Endothelial cell of umbilical vein (primary cell): ENCODE measurements at regions not wholly inside any gene's neighbourhood (a gene's known extent, or its start where the extent isn't known, plus 50 kb on each side); places are given as distances from the start of the nearest gene placed in this dataset.

Experiments
- BruUV-seq: library from RNA; stranded (reverse); fragments of 400-500 nt; replicated peaks from 2 replicates; lab custom pipeline; 2021; lab: Mats Ljungman, UMichigan
- CTCF ChIA-PET: fragments of 300-600, 350-600 bp; sonication (Branson Sonifier 250); formaldehyde crosslinking; loops from one replicate; lab custom pipeline; 2021; ENCODE audit warnings: antibody characterized with exemption, inconsistent platforms; lab: Charles Lee
- POLR2A ChIA-PET: fragments of 300-600, 350-600 bp; sonication (Branson Sonifier 250); formaldehyde crosslinking; loops from one replicate; lab custom pipeline; 2021; ENCODE audit warnings: antibody characterized with exemption, inconsistent platforms; lab: Charles Lee
- DNase-seq: peaks from one replicate; pipeline ENCODE4 v3.0.0-alpha.2; 2011; ENCODE audit warnings: low read depth, low spot score
- FAIRE-seq: peaks from 2 replicates; lab custom pipeline; 2011; peaks lifted over from hg19 to GRCh38; lab: Jason Lieb, UNC
- H2AFZ ChIP-seq: 2 replicates; pipeline ENCODE4 v1.6.0; 2012; ENCODE audit warnings: low read depth, low read length, control low read depth, inconsistent platforms
- H3K27ac ChIP-seq: 2 replicates; pipeline ENCODE4 v1.5.1; 2011; ENCODE audit warnings: low read depth, mild to moderate bottlenecking, control low read depth, low read length, moderate library complexity; ENCODE audit not compliant: insufficient read depth
- H3K27me3 ChIP-seq, 2 experiments: 2 replicates each; pipeline versions ENCODE4 v1.6.0 to v1.6.1; 2011; ENCODE audit warnings: low read length in 2 of 2, mixed read lengths in 1 of 2; ENCODE audit not compliant: control insufficient read depth in 2 of 2, insufficient read depth in 2 of 2
- H3K36me3 ChIP-seq, 2 experiments: 2 replicates in 1 of 2; 3 replicates in 1 of 2; pipeline ENCODE4 v1.5.1; 2011; ENCODE audit warnings: low read length in 2 of 2, mild to moderate bottlenecking in 1 of 2, moderate library complexity in 1 of 2; ENCODE audit not compliant: control insufficient read depth in 2 of 2, insufficient read depth in 2 of 2; ENCODE audit errors: extremely low read depth in 1 of 2
- H3K4me1 ChIP-seq: 3 replicates; pipeline ENCODE4 v1.5.1; 2011; ENCODE audit warnings: mild to moderate bottlenecking, low read length; ENCODE audit not compliant: control insufficient read depth, insufficient read depth; ENCODE audit errors: extremely low read depth
- H3K4me2 ChIP-seq: 2 replicates; pipeline ENCODE4 v1.6.1; 2011; ENCODE audit warnings: low read length, control low read depth, mixed read lengths; ENCODE audit not compliant: insufficient read depth
- H3K4me3 ChIP-seq, 3 experiments: fragments of 200-600 bp in 1 of 3; sonication (generic), shearing (Covaris generic) in 1 of 3; replicated peaks in 1 of 3; 2 replicates each; pipeline ENCODE4 v1.5.1; 2011 to 2016; ENCODE audit warnings: control low read depth in 3 of 3, low read length in 3 of 3, mild to moderate bottlenecking in 2 of 3, inconsistent platforms in 1 of 3, low read depth in 1 of 3, moderate library complexity in 1 of 3; ENCODE audit not compliant: insufficient read depth in 1 of 3
- H3K79me2 ChIP-seq: 2 replicates; pipeline ENCODE4 v1.6.0; 2012; ENCODE audit warnings: low read length, inconsistent platforms; ENCODE audit not compliant: control insufficient read depth, insufficient read depth
- H3K9ac ChIP-seq: replicated peaks from 2 replicates; pipeline ENCODE3; 2011; ENCODE audit warnings: low read length, control low read depth; ENCODE audit not compliant: insufficient read depth; ENCODE audit errors: extremely low read depth
- H3K9me1 ChIP-seq: replicated peaks from 3 replicates; pipeline ENCODE4 v1.6.0; 2011; ENCODE audit warnings: mild to moderate bottlenecking, low read length; ENCODE audit not compliant: control insufficient read depth, insufficient read depth; ENCODE audit errors: extremely low read depth
- H3K9me3 ChIP-seq: replicated peaks from 2 replicates; pipeline ENCODE4 v1.5.1; 2012; ENCODE audit warnings: low read length, inconsistent platforms; ENCODE audit not compliant: control insufficient read depth, insufficient read depth
- H4K20me1 ChIP-seq: replicated peaks from 2 replicates; pipeline ENCODE3; 2011; ENCODE audit warnings: mild to moderate bottlenecking, low read length; ENCODE audit not compliant: control insufficient read depth, insufficient read depth; ENCODE audit errors: extremely low read depth
- CTCF ChIP-seq, 2 donors: IDR thresholded peaks; 1 replicate in 1 of 2; 2 replicates in 1 of 2; pipeline ENCODE4 v1.5.1; 2011; ENCODE audit warnings: low read length in 2 of 2, mild to moderate bottlenecking in 2 of 2, moderate library complexity in 2 of 2, control low read depth in 1 of 2, inconsistent platforms in 1 of 2, low read depth in 1 of 2; ENCODE audit not compliant: insufficient read depth in 1 of 2; ENCODE audit errors: extremely low read depth in 1 of 2
- EZH2 ChIP-seq: IDR thresholded peaks from 2 replicates; pipeline ENCODE4 v1.6.1; 2012; ENCODE audit warnings: borderline replicate concordance, low read depth, mild to moderate bottlenecking, moderate library complexity, low read length, inconsistent platforms; ENCODE audit not compliant: severe bottlenecking
- FOS ChIP-seq: IDR thresholded peaks from 2 replicates; pipeline ENCODE4 v1.6.1; 2011; ENCODE audit warnings: mild to moderate bottlenecking, low read length, moderate library complexity, borderline replicate concordance; ENCODE audit not compliant: insufficient read depth
- GATA2 ChIP-seq: IDR thresholded peaks from 2 replicates; pipeline ENCODE4 v1.7.0; 2011; ENCODE audit warnings: low read depth, mild to moderate bottlenecking, moderate library complexity, mixed read lengths, low read length; ENCODE audit not compliant: insufficient read length, insufficient read depth
- JUN ChIP-seq: IDR thresholded peaks from 2 replicates; pipeline ENCODE4 v1.6.1; 2011; ENCODE audit warnings: borderline replicate concordance, low read depth; ENCODE audit not compliant: insufficient read length, insufficient read depth
- MYC ChIP-seq: IDR thresholded peaks from one replicate; pipeline ENCODE4 v1.6.1; 2011; ENCODE audit warnings: mild to moderate bottlenecking, low read depth, low read length
- POLR2A ChIP-seq: IDR thresholded peaks from 2 replicates; pipeline ENCODE4 v1.6.1; 2012; ENCODE audit warnings: low read depth, mild to moderate bottlenecking, control low read depth, low read length
- POLR2AphosphoS5 ChIP-seq: IDR thresholded peaks from 2 replicates; pipeline ENCODE4 v1.6.1; 2012; ENCODE audit warnings: low read depth, mild to moderate bottlenecking, control low read depth, low read length, moderate library complexity; ENCODE audit not compliant: insufficient read depth
- dilution Hi-C: fragments of 300-500 bp; cut with MboI; formaldehyde crosslinking; loops from one replicate; pipeline ENCODE4 v1.15.0; 2019; ENCODE audit warnings: low sequenced_read_pairs; ENCODE audit not compliant: extremely low pct_ligation_motif_present
- intact Hi-C: fragments of 100-400 bp; cut with micrococcal nuclease; formaldehyde crosslinking; loops from one replicate; pipeline ENCODE4 v1.10.0; 2022
- TF ChIP-seq, protein P1 (sequence below): IDR thresholded peaks from 2 replicates; pipeline ENCODE4 v1.6.1; 2011; ENCODE audit not compliant: insufficient read depth, insufficient read length

GRCh38 chr11:134519788-134520187 is 107.7 kb upstream of the B3GAT1 start:
- Histone ChIP-seq H3K4me1 (no peaks in the 10 kb centered on the region), H3K9me3 (no peaks in the 10 kb centered on the region), H3K27ac (no peak overlapping the region), H3K4me3 (no peak overlapping the region), H3K4me2 (no peak overlapping the region), H3K27me3 (no peaks in the 10 kb centered on the region), H3K79me2 (no peaks in the 10 kb centered on the region), H3K9ac (no peak overlapping the region), H3K36me3 (no peaks in the 10 kb centered on the region), H2AFZ (no peak overlapping the region), H3K9me1 (no peaks in the 10 kb centered on the region), H4K20me1 (no peaks in the 10 kb centered on the region)
- ChIA-PET CTCF (no interaction called here), POLR2A (no interaction called here)
- intact Hi-C loops (no loop called here), dilution Hi-C loops (no loop called here)
- FAIRE-seq (no peak), DNase-seq (no peak)
- TF ChIP-seq GATA2 (no peak), MYC (no peak), POLR2A (no peak), POLR2AphosphoS5 (no peak), EZH2 (no peak), FOS (no peak), JUN (no peak), CTCF (IDR thresholded peaks at IDR 0.05; ENCODE audit: extremely low read depth in 1 of 2, insufficient read depth in 1 of 2, low read depth in 1 of 2, low read length in 2 of 2) (no peak)
- TF ChIP-seq, protein P1, sequence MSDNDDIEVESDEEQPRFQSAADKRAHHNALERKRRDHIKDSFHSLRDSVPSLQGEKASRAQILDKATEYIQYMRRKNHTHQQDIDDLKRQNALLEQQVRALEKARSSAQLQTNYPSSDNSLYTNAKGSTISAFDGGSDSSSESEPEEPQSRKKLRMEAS: no peak
- BruUV-seq: no TSS peak
